HUES6 (cell line): ENCODE measurements at regions not wholly inside any gene's neighbourhood (a gene's known extent, or its start where the extent isn't known, plus 50 kb on each side); places are given as distances from the start of the nearest gene placed in this dataset.
"Not testable (repeated sequence)": the region's sequence is repeated elsewhere in the genome, so short reads cannot be mapped to it uniquely, and the experiment has no call there.

Experiments
- H3K27ac ChIP-seq: 2 replicates; pipeline ENCODE4 v1.7.0; 2013; ENCODE audit warnings: low read depth, mild to moderate bottlenecking, low read length, inconsistent platforms
- H3K27me3 ChIP-seq: 2 replicates; pipeline ENCODE4 v1.6.1; 2013; ENCODE audit warnings: low read length; ENCODE audit not compliant: control insufficient read depth, insufficient read depth
- H3K36me3 ChIP-seq: 2 replicates; pipeline ENCODE4 v1.6.1; 2013; ENCODE audit warnings: low read length; ENCODE audit not compliant: control insufficient read depth, insufficient read depth
- H3K4me1 ChIP-seq: 2 replicates; pipeline ENCODE4 v1.6.1; 2013; ENCODE audit warnings: low read length; ENCODE audit not compliant: control insufficient read depth, insufficient read depth
- H3K4me3 ChIP-seq: 2 replicates; pipeline ENCODE4 v1.5.1; 2013; ENCODE audit warnings: low read depth, low read length
- H3K9ac ChIP-seq: one replicate; pipeline ENCODE4 v1.6.1; 2013; ENCODE audit warnings: mild to moderate bottlenecking, low read length
- H3K9me3 ChIP-seq: 2 replicates; pipeline ENCODE4 v1.6.1; 2013; ENCODE audit warnings: low read depth, low read length; ENCODE audit not compliant: control insufficient read depth, insufficient read depth

GRCh38 chr4:128690011-128690410, 119.5 kb upstream of the JADE1 start:
- no peaks in the 10 kb centered on the region for H3K27me3 ChIP-seq
- peaks cover 17% of the 10 kb centered on the region for H3K4me1 ChIP-seq
- no peak overlapping the region for H3K9ac ChIP-seq
- H3K4me3 ChIP-seq, result no peak overlapping the region
- peak overlapping the region; percentile 57; the same call in 1 of the 2 replicates for H3K27ac ChIP-seq
- peaks cover 30% of the 10 kb centered on the region for H3K9me3 ChIP-seq
- H3K36me3 ChIP-seq, result peaks cover 3% of the 10 kb centered on the region

- H3K4me3 ChIP-seq, result no peak overlapping the region
- H3K9me3 ChIP-seq, result peaks cover 30% of the 10 kb centered on the region
- H3K27me3 ChIP-seq, result no peaks in the 10 kb centered on the region
- peaks cover 3% of the 10 kb centered on the region for H3K36me3 ChIP-seq
- peaks cover 24% of the 10 kb centered on the region for H3K4me1 ChIP-seq
- no peak overlapping the region for H3K27ac ChIP-seq
- no peak overlapping the region for H3K9ac ChIP-seq
Measured at GRCh38 chr4:128688846-128689437, 120.6 kb upstream of the JADE1 start.

DNA sequence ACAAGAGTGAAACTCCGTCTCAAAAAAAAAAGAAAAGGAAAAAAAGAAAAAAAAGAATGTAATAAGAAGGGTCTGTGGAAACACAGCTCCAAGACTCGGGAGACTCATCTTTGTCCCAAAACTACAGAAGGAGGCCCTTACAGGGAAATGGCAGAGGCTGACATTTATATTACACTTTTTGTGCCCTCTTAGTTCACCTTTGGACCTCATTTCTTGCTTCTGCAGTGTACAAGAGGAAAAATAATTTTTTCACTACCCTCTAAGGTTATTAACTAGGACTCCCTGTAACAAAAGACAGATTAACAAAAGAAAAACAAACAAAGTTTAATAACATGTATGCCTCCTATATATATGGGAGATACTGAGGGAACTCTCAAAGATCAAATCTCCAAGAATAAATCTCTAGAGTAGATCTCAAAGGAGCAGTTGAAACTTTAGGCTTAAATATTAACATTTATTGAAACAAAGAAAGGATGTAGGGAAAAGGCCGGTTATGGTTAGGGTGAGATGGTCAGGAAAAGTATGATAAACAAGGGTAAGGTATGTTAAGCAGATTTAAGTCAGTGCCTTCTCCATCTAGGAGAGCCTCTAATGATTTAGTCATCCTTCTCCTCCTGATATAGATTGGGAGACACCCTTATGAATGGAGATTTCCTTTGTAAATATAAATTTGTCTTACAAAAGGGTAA, 121.3 kb upstream of the JADE1 start:
- no peaks in the 10 kb centered on the region for H3K27me3 ChIP-seq
- H3K9ac ChIP-seq, result no peak overlapping the region
- H3K4me1 ChIP-seq, result peaks cover 31% of the 10 kb centered on the region
- no peak overlapping the region for H3K4me3 ChIP-seq
- H3K27ac ChIP-seq, result no peak overlapping the region
- peaks cover 30% of the 10 kb centered on the region for H3K9me3 ChIP-seq
- peaks cover 3% of the 10 kb centered on the region for H3K36me3 ChIP-seq

GRCh38 chr4:128686810-128687209, 122.7 kb upstream of the JADE1 start:
- peaks cover 24% of the 10 kb centered on the region for H3K9me3 ChIP-seq
- H3K36me3 ChIP-seq, result peaks cover 3% of the 10 kb centered on the region
- H3K4me3 ChIP-seq, result no peak overlapping the region
- H3K9ac ChIP-seq, result no peak overlapping the region
- H3K27ac ChIP-seq, result no peak overlapping the region
- peaks cover 45% of the 10 kb centered on the region for H3K4me1 ChIP-seq
- H3K27me3 ChIP-seq, result no peaks in the 10 kb centered on the region

DNA sequence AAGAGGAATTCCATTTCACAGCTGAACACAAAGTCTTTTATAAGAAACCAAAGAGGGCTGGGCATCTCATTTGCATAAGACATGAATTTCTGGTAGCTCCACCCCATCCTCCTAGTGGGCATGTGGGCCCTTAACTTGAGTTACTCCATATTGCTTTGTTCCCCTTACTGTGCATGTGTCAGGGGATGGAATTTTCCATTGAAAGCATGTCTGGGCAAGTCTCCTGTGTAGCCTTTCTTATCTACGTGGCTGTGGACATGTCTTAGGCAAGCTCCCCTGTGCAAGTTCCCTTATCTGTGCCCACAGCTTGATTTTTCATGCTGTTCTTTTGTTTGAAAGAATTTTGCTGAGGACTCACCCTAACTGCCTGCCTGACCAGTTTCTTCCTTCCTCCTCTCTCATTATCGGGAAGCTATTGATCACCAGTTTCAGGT, 123.5 kb upstream of the JADE1 start:
- peaks cover 45% of the 10 kb centered on the region for H3K4me1 ChIP-seq

DNA sequence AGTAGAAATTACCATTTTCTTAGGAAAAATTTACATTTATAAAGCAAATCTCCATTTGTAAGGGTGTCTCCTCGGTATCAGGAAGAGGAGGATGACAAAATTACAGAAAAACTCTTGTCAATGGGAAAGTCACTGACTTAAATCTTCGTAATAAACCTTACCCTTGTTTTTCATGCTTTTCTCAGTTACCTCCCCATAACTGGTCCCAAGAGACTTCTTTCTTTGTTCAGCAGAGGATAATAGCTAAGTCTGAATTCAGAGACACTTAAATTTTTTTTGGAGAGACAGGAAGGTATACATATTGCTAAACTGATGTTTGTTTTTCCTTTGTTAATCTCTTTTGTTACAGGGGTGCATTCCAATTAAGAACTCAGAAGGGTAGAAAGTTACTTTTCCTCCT, 125.5 kb upstream of the JADE1 start:
- Histone ChIP-seq H3K27me3 (no peaks in the 10 kb centered on the region), H3K9ac (peak overlapping the region; percentile 22), H3K4me1 (peaks cover 33% of the 10 kb centered on the region), H3K9me3 (peaks cover 18% of the 10 kb centered on the region), H3K36me3 (peaks cover 3% of the 10 kb centered on the region), H3K27ac (peak overlapping the region; percentile 57), H3K4me3 (peak overlapping the region; percentile 12; the same call in 1 of the 2 replicates)

More for the DNA sequence above, 123.5 kb upstream of the JADE1 start:
- H3K9ac ChIP-seq, result no peak overlapping the region
- no peaks in the 10 kb centered on the region for H3K27me3 ChIP-seq
- peaks cover 3% of the 10 kb centered on the region for H3K36me3 ChIP-seq
- no peak overlapping the region for H3K4me3 ChIP-seq
- peaks cover 18% of the 10 kb centered on the region for H3K9me3 ChIP-seq
- H3K27ac ChIP-seq, result peak overlapping the region; percentile 57

GRCh38 chr4:128682942-128683666, 126.4 kb upstream of the JADE1 start:
- Histone ChIP-seq H3K4me1 (peaks cover 29% of the 10 kb centered on the region), H3K4me3 (peak overlapping the region; percentile 26; the same call in 1 of the 2 replicates), H3K36me3 (peaks cover 3% of the 10 kb centered on the region), H3K9ac (peak overlapping the region; percentile 67), H3K27ac (peak overlapping the region; percentile 57), H3K27me3 (no peaks in the 10 kb centered on the region), H3K9me3 (peaks cover 18% of the 10 kb centered on the region)

GRCh38 chr4:128676095-128676494, 133.4 kb upstream of the JADE1 start:
- H3K27me3 ChIP-seq, result no peaks in the 10 kb centered on the region
- peaks cover 9% of the 10 kb centered on the region; the same call in 1 of the 2 replicates for H3K4me1 ChIP-seq
- H3K9me3 ChIP-seq, result peaks cover 5% of the 10 kb centered on the region; the same call in 1 of the 2 replicates
- H3K9ac ChIP-seq, result no peak overlapping the region
- H3K36me3 ChIP-seq, result no peaks in the 10 kb centered on the region
- no peak overlapping the region for H3K4me3 ChIP-seq
- no peak overlapping the region for H3K27ac ChIP-seq

DNA sequence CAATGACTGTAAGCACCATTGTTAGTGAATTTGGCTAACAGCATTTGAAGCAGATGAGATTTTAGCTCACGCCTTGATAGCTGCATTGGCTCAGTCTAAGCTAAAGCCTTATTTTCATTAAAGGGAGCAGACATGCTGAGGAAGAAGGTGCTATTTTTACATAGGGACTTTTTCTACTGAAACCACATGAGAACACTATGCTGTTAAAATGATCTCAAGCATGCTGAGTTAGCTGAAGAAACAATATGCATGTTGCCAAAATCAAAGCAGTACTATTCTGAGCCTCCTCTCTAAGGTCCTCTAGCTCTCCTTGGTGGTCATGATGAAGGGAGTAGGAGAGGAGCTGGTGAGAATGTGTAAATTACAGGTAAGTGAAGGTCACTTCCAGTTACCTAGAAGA, 134.4 kb upstream of the JADE1 start:
- Histone ChIP-seq H3K27ac (no peak overlapping the region), H3K4me1 (peaks cover 9% of the 10 kb centered on the region; the same call in 1 of the 2 replicates), H3K36me3 (no peaks in the 10 kb centered on the region), H3K4me3 (no peak overlapping the region), H3K27me3 (no peaks in the 10 kb centered on the region), H3K9me3 (peaks cover 7% of the 10 kb centered on the region; the same call in 1 of the 2 replicates), H3K9ac (no peak overlapping the region)

GRCh38 chr4:128673159-128673558, 136.3 kb upstream of the JADE1 start:
- H3K9me3 ChIP-seq, result peaks cover 15% of the 10 kb centered on the region; the same call in 1 of the 2 replicates
- not testable (repeated sequence) for H3K27ac ChIP-seq, H3K4me1 ChIP-seq, H3K9ac ChIP-seq, H3K27me3 ChIP-seq, H3K4me3 ChIP-seq, H3K36me3 ChIP-seq

- not testable (repeated sequence) for H3K9ac ChIP-seq, H3K27ac ChIP-seq, H3K36me3 ChIP-seq, H3K27me3 ChIP-seq, H3K4me1 ChIP-seq, H3K4me3 ChIP-seq
- H3K9me3 ChIP-seq, result peaks cover 17% of the 10 kb centered on the region; the same call in 1 of the 2 replicates
Measured at GRCh38 chr4:128672596-128672995, 136.9 kb upstream of the JADE1 start.
